GM19238 (cell line): ENCODE measurements at regions not wholly inside any gene's neighbourhood (a gene's known extent, or its start where the extent isn't known, plus 50 kb on each side); places are given as distances from the start of the nearest gene placed in this dataset.
"Not testable (repeated sequence)": the region's sequence is repeated elsewhere in the genome, so short reads cannot be mapped to it uniquely, and the experiment has no call there.

Source experiments
- DNase-seq: peaks from one replicate; pipeline ENCODE4 v3.0.0; 2011; ENCODE audit warnings: low spot score; ENCODE audit not compliant: insufficient read length

DNA sequence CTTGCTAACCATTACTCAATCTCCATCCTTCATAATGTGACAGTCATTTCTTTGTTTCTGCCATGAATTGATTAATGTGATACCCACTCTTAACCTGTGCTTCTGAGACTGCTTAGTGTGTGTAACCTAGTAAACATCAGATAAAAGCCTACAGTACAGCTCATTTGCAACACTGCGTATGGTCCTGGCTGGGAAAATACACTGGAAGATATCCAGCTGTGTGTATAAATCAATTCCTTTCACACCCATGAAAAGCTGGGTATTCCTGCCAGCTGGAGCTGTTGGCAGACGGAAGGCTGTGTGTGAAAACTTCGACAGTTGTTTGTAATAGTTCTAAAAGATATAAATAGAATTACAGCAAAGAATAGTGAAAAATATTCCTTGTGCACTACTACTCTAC lies 509.2 kb downstream of the FRK start:
- DNase-seq = no peak

DNA sequence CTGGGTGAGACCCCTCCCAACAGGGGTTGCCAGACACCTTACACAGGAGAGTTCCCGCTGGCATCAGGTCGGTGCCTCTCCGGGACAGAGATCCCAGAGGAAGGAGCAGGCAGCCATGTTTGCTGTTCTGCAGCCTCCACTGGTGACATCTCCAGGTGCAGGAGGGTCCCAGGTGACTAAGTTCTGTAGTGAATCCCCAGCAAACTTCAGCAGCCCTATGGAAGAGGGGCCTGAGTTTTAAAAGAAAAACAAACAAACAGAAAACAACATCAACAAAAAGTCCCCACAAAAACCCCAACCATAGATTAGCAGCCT lies 515.1 kb downstream of the FRK start:
- DNase-seq = no peak

DNA sequence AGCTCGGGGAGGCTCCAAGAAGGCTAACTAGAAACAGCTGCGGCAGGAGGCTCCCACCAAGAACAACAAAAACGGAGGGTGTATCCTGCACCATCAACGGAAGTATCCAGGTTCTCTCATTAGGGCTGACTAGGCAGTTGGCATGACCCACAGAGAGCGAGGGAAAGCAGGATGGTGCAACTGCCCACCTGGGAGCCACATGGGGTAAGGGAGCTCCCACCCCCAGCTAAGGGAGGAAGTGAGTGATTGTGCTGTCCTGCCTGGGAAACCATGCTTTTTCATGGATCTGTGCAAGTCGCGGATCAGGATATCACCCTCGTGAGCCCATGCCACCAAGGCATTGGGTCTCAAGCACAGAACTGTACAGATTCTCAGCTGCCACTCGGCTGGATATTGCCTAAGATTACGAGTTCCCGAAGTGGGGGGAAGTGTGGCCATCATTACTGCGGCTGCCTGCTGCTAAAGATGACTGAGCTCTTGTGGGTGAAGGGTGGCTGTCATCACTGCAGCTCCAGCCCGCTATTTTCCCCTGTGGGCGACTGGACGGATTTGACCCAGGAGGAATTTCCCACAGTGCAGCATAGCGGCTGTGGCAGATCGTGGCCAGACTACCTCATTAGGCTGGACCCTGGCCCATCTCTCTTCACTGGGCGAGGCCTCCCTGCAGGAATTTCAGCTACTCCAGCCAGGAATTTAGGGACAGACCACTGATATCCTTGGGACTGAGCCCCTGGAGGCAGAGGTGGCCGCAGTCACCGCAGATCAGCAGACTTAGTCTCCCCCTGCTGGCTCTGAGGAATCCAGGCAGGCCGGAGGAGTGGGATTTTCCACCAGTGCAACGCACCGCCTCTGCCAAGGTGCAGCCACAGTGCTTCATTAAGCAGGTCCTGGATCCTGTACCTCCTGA lies 515.7 kb downstream of the FRK start:
- DNase-seq = no peak

DNA sequence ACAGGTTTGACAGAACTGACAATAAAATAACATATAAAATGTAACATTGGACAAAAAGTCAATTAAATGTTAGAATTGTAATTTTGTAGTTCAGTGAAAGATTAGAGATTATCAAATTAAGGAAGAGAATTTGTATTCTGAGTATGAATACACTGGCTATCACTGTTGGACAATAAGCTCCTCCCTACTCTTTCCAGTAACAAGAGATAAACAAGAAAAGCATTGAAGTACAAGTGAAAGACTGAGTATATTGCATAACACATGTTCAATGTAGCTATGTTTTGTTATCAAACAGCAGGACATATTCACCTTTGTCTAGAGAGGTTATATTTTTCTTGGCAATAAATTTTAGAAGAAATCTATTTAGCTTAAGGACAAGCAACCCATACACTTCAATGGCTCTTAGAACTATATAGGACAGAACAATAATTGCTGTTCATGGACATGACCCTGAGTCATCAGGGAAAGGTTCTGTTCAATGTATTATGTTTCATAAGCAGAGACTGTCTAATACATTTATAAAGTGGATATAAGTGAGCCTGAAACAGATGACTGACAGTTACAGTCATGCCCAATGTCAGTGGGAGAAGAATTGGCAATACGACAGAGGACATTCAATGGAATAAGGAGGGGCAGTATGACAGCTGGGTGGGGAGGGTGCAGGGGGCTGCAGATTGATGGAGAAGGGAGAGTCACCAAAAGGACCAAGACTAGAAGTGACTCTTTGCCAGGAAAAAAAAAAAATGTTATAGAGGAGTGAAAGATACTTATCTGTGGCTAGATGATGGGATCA lies 520.4 kb downstream of the FRK start:
- no peak for DNase-seq

DNA sequence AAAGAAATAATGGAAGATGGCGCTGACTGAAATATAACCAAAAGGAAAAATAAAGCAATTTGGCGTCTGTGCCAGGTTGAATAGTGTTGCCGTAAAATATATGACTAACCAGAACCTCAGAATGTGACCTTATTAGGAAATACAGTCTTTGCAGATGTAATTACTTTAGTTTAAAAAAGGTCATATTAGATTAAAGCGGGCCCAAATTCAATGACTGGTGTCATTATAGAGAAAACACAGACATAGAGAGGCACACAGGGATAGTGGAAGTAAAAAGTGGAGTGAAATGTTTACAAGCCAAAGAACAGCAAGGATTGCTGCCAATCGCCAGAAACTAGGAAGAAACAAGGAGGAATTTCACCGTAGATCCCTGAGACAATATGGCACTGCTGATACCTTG lies 521.2 kb downstream of the FRK start:
- DNase-seq = no peak

DNA sequence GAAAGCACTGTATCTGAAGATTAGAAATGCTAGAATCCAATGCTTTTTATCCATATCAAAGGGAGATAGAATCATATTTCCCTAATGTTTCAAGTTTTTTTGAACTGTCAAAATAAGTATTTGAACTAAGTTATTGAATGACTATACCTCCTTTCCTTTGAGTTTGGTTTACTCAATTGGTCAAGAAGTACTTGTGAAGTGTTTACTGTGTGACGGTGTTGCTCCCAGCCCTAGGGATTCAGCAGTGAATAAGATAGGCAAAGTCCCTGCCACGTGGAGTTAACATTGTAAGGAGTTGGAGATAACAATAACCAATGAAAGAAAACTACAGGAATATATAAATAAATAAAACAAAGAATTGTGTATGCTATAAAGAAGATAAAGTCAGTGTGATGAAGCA lies 535.9 kb downstream of the FRK start:
- DNase-seq = no peak

DNA sequence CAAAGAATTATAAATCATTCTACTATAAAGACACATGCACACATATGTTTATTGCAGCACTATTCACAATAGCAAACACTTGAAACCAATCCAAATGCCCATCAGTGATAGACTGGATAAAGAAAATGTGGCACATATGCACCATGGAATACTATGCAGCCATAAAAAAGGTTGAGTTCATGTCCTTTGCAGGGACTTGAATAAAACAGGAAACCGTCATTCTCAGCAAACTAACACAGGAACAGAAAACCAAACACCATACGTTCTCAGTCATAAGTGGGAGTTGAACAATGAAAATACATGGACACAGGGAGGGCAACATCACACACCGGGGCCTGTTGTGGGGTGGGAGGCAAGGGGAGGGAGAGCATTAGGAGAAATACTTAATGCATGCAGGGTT lies 538.9 kb downstream of the FRK start:
- not testable (repeated sequence) for DNase-seq

DNA sequence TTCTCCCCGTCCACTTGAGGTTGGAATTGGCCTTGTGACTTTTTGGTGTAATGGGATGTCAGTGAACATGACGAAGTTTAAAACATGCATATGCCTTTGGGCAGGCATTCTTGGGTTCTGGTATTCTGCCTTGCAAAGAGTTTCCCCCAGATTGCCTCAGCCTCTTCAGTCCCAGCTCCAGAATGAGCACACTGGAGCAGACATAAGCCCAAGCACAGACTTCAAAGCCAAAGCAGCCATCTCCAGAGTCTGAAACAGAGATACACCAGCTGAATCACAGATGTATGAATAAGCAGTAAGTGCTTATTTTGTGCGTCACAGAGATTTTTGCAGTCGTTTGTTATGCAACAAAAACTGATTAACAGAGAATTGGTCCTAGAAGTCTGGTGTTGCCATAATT lies 546.0 kb downstream of the FRK start:
- no peak for DNase-seq

DNA sequence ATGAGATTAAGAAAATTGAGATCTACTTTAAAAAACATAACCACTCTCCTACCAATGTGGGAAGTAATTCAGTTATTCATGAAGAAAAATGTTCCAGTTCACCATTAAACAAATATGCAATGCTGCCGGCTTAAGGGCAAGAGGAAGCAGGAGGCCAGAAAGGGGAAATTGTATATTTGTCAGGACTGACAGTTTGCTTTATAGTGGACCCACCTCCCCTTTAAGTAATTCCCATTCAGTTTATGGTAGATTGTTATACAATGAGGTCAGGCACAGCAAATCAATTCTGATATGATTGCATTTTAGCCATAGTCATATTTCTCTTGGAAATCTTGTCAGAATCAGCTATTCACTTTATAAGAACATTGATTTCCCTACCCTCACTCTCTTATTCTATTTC lies 547.8 kb downstream of the FRK start:
- no peak for DNase-seq

DNA sequence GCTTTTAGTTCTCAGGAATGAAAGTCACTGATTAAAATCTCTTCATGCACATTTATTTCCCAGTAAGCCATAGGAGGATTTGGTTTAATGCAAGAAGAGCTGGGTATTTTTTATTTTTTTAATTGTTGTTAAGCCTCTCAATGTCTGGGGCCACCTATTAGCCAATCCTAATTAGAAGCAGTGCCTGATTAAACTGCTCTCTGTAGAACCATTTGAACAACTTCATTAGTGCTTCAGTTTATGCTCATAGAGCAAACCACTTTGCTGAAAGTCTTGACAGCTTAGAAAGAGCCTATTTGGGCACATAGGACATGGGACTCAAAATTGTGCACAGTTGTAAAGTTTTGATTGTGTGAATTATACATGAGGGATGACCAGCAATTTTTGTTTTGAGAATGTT lies 548.9 kb downstream of the FRK start:
- DNase-seq = no peak

DNA sequence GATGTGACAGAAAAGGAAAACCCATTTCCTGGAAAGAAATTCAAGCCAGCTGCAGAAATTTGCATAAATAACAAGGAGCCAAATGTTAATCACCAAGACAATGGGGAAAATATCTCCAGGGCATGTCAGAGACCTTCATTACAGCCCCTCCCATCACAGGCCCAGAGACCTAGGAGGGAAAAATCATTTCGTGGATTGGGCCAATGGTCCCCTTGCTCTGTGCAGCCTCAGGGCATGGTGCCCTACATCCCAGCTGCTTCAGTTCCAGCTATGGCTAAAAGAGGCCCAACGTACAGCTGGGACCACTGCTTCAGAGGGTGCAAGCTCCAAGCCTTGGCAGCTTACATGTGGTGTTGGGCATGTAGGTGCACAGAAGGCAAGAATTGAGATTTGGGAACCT lies 558.3 kb downstream of the FRK start:
- not testable (repeated sequence) for DNase-seq

DNA sequence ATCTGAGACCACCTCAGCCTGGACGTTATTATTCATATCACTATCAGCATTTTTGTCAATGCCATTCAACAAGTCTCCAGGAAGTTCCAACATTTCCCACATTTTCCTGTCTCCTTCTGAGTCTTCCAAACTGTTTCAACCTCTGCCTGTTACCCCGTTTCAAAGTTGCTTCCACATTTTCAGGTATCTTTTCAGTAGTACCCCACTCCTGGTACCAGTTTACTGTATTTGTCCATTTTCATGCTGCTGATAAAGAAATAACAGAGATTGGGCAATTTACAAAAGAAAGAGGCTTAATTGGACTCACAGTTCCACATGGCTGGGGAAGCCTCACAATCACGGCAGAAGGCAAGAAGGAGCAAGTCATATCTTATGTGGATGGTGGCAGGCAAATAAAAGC lies 565.5 kb downstream of the FRK start:
- no peak for DNase-seq

DNA sequence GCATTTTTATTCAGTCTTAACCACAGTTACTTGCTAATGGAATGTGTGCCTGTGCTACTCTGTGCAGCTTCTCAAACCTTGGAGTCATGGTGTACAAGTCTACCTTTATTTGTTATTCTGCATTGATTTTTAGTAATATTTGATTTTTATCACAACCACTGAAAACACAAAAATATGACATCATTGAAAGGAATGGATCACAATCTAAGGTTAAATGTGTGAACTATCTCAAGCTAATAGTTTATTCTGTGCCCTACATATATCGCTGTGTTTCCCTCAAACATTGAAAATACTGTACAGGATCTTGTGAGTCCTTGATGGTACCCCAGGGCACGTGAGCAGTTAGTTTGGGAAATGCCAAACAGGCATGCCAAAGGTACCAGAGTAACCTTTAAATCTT lies 573.4 kb downstream of the FRK start:
- no peak for DNase-seq

DNA sequence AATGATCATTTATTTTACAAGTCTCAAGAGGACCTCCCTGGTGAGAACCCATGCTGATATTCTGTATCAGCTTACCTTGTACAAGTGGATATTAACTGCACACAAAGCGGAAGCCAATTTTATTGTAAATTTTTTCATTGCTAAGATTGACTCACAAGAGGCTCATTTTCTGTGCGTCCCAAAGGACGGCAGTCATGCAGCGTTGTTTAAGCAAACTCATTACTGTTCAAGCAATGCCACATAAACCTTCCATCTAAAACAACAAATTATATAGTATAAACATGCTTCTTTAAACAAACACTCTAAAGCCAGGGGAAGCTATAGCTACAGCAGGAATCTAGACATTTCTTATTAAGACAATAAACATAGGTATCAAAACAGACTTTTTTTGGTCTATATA lies 575.3 kb downstream of the FRK start:
- DNase-seq = no peak

DNA sequence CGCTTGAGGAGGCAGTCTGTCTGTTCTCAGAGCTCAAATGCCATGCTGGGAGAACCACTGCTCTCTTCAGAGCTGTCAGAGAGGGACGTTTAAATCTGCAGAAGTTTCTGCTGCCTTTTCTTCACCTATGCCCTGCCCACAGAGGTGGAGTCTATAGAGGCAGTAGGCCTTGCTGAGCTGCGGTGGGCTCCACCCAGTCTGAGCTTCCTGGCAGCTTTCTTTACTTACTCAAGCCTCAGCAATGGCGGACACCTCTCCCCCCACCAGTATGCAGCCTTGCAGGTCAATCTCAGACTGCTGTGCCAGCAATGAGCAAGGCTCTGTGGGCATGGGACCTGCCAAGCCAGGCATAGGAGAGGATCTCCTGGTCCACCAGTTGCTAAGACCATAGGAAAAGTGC lies 580.1 kb downstream of the FRK start:
- DNase-seq = not testable (repeated sequence)

DNA sequence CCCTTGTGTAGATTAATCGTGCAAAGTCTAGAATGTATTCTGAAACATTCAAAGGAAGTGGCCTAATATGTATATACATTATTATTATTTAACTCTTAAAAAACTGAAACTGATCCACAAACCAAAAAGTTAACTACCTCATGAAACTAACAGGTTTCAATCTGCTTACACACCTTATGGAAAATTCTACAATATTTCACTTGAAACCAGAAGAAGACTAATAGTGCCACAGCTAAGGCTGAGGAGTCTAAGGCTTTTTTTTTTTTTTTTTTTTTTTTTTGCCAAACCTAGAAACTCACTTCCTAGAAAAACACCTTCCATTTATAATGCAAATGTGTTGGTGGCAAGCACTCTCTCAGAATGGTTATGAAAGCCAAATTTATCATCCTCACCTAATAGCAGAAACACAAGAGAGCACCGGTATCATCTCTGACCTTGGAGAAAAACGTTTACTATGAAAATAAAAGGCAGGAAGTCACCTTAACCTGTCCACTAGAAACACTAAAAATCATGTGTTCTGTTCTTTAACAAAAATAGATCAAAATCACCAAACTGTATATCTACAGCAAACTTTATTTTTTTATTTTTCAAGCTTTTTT lies 586.1 kb downstream of the FRK start:
- no peak for DNase-seq

DNA sequence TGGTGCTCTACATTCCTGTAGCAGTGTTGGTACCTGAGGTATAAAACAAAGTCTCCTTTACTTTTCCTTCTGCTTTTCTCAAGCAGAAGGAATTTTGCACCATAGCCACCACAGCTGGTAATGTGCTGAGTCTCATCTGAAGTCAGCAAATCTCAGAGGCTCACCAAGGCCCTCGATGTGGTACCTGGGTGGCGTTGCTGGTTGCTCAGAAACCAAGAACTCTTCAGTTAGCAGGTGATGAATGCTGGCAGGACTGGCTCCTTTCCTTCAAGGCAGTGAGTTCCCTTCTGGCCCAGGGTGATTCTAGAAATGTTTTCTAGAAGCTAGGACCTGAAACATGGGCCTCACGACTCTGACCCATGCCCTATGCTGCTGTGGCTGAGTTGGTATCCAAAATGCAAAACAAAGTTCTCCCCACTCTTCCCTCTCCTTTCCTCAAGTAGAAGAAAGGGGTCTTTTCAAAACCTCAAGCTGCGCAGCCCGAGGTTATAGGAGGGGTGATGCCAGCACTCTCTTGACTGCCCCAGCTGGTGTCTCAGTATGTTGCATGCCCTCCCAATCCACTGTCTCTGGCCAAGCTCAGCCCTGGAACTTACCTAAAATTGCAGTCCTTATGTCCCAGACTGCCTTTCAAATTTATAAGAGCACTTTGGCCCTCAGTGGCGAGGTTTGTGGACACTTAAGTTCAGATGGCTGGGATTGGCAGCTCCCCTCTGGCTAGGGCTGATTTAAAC lies 592.3 kb downstream of the FRK start:
- DNase-seq = no peak

DNA sequence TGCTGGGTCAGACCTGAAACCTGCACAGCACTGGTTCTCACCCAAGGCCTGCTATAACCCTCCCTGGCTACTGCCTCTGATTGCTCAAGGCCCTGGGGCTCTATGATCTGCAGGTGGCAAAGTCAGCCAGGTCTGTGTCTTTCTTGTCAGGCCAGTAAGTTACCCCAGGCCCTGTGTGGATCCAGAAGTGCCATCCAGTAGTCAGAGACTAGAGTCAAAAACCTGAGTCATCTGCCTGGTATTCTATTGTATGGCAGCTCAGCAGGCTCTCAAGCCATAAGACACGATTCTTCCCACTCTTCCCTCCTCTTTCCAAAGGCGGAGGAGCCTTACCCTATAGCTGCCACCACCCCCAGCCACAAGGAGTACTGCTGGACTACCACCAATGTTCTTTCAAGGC lies 593.0 kb downstream of the FRK start:
- no peak for DNase-seq

DNA sequence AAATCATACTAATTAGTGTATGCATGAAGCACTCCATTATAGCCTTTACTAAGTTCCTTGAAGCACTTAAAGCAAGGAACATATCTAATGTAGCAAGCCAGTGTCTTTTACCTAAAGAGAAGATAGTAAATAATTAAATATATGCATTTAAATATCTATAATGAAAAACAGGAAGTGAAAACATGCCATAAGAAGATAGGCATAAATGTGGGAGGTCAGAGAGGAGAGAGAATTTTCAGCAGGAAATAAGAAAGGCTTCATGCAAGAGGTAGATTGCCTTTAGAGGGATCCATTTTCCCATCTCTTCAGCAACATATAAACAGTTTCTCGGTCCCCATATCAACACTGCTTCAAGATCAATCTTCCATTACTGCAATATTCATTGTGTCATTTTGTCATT lies 599.8 kb downstream of the FRK start:
- no peak for DNase-seq

DNA sequence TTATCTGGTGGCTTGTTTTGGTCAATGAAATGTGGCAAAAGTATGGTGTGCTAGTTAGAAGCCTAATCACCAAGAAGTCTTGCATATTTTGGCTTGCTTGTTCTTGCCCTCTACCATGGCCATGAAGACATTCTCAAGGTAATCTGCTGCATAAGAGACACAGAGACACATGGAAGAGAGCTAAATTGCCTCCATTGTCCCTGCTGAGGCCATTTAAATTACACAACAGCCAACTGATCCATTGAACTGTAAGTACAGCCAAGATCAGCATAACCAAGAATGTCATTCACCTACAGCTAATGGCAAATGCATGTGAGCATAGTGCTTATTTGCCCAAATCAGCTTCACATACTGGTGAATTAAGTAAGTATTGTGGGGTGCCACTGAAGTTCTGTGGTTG lies 603.8 kb downstream of the FRK start:
- DNase-seq = no peak

DNA sequence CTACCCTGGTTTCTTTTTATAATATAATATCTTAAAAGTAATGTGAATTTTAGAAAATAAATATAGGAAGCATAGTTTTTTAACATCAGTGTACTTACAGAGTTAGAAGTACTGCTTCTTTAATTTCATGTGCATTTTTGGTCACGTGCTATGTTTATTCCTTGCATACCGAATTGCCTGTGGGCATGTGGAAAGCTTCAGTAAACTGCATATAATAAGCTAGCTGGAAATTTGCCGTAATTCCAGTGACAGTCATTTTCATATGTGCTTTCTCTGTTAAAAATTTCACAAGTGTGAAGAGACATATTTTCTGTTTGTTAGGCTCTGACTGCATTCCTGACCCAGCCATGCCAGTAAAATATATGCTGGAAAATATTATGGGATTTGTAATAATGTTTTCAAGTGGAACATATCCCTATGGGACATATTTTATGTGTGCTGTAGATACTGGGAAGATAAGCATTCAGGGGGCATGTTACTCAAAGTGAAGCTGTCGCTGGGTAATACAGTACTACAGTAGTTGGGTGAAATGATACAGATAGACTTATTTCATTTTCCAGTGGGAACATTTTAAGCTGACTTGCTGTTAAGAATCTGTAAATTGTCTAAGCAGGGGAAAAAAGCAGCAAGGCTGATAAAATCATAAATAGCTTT lies 616.7 kb downstream of the FRK start:
- DNase-seq = no peak
